ENCODE measurements at regions not wholly inside any gene's neighbourhood (a gene's known extent, or its start where the extent isn't known, plus 50 kb on each side); places are given as distances from the start of the nearest gene placed in this dataset.

DNA sequence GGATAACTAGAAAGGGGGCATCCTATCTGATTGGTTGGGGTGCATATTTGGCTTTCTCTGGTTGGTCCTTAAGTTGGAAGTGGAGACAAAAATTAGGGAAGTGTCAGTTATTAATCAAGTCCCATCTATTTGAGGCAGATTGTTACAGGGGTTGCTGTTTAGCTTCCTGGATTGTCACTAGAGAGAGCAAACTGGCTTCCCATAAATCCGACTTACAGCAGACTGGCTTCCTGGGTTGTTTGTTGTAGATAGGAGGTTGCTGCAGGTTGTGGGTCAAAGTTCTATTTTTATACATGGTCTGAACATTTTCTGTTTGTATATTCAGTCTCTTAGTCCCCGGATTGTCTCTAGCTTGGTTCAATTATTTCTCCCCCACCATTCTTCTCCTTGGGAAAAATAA is 106.1 kb upstream of the HABP2 start:
- no peak for DNase-seq

DNA sequence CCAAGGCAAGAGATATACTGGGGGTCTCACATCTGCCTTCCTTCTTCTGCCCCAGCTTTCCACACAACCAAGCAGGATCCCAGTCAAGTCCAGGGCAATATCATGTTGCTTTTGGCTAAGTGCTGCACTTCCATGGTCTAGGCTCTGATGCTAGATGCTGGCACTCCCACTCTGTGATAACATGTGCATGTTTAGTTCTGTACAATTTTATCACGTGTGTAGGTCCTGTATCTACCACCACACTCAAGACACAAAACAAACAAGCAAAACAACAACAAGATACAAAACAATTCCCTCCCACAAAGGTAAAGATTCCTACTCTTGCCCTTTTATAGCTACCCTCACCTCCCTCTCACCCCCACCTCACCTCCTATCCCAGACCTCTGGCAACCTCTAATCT is 105.6 kb upstream of the HABP2 start:
- no peak for DNase-seq

DNA sequence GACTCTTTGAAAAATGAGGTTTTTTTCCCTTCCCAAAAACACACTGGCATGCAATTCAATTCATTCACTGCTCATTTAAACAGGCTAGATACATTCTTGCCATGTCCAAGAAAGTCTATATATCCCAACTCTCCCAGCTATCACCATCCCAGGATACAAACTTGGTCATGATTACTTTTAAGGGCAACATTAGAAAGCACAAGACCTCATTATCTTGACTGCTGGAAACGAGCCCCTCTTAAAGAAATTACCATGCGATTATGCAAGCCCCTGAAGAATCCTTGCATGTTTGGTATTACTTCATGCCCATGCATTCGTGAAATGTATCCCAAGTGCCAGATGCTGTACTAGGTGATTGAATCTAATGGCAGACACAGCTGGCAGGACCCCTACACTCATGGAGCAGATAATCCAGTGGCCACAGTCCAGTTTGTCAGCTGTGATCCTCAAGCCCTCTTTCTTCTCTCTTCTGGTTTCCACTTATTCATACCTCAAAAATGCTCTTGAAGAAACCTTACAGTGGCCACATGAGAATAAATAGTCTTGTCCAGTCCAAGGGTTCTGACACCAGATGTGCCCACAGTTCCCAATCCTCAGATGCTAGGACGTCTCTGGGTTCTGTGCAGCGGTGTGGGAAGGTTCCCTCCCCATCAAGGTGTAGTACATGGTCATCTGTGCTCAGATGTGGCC is 103.7 kb upstream of the HABP2 start:
- no peak for DNase-seq

DNA sequence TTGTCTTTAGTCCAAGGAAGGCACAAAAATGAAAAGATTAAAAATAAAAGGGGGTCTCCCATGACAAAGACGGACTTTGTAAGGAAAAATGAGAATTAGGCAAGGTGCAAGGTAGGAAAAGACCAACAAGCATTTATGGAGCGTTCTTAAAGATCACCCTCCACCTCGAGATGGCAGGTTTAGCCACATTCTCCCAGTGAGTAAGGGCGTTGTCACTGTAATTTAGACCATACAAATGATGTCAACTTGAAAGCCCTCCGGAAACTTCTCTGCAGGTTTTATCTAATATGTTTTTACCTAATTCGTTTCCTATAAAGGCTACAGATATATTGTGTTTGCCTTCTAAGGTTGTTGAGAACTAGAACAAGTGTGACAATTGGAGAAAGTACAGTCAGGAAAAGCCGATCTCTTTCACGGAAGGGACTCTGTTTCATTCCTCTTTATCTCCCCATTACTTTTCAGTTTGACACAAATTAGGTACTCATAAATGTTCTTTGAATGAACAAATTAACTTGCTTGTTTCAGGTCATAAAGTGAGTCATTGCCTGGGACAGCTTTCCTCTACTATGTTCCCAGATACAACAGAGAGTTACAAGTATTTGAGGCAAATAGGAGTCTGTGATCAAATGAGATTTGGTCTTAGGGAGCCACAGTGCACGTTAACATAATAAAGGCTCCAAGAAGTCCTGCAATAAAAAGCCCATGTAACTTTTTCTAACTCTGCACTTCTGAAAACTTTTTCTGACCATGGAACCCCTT is 102.6 kb upstream of the HABP2 start:
- no peak for DNase-seq

DNA sequence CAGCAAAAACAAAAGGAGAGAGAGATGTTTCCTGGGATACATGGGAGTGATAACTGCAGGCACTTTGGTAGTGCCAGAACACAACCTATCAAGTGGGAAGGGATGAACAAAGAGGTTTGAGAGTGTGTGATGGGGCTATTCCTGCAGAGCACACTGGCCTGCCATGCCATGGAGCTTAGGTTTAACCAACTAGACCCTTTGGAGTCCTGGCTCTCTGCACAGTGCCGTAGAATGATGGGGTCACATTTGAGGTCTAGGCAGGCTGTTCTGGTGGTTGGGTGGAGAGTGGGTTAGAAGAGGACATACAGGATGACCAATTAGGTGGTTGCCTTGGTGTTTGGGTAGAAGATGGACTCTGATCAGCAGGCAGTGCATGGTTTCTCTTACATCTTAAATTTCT is 101.9 kb upstream of the HABP2 start:
- DNase-seq, result no peak

DNA sequence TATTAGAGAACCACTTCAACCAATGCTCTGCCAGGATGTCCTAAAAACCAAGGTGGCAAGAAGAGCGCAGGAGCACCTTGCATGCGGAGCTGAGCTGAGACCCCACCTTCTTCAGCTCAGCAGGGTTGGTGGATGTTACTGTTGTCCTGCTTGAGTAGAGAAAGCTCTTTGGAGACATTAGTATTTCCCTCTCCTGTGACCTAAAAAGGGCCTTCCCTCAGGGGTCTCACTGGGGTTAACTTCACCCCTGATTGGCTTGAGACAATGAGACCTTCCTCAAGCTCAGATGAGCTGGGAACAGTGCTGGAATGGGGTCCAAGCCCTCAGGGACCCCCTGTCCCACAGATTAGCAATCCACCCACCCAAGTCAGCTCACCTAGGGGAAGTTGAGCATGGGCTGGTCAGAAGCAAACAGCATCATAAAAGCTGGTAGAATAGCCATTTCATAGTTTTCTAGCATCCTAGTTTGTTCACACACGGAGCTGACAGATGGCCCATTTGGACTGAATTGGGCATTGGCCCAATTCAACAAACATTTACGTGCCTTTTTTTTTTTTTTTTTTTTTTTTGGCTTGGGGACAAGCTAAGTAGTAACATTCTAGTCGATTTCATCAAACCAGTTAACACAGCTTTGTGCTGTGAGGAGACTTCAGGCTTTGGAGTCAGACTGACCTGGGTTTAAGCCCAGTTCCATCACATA is 100.6 kb upstream of the HABP2 start:
- no peak for DNase-seq

DNA sequence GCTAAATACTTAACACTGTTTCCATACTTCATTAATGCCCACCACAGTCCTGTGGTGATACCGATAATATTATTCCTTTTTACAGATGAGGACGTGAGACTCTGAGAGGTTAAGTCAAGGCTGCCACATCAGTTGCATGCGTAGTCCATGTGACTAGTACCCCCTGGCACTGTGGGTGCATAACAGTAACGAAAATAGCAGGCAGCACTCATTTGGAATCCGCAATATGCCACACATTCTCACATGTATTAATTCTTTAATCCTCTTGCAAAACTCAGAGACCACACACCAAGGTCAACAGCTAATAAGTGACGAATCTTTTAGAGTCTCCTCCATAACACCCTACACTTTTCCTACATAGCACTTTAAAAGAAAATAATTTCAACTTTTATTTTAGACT is 99.5 kb upstream of the HABP2 start:
- DNase-seq, result no peak

DNA sequence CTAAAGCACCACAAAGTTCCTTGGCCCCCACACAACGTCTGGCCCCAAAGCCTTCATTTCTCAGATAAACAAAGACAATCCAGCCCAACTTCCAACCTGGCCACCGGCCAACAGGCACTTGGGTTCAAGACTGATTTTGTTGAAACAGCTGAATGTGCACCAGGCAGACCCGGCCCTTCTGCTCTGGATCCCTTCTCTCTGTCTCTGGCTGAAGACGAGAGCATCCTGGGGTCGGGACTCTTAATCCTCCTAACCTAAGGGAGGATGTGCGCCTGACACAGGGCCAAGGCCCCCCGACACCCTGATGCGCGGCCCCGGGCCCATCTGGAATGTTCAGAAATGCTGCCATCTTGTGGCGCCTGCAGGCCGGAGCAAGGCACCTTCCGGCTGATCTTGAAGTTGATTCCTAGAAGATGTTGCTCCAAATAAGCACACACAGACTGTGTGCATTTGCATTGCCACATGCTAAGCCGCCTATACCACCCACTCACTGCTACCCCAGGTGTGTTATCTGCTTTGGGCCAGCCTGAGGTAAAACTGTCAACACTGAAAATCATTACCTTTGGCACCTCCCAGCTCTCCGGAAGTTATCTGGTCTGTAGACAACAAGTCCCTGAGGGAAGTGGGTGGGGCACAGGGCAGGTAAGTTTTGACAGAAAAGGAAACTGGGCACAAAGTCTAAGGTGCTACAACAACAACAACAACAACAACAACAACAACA is 98.4 kb upstream of the HABP2 start:
- DNase-seq, result peak in 1 of 2 donors; percentile 35

DNA sequence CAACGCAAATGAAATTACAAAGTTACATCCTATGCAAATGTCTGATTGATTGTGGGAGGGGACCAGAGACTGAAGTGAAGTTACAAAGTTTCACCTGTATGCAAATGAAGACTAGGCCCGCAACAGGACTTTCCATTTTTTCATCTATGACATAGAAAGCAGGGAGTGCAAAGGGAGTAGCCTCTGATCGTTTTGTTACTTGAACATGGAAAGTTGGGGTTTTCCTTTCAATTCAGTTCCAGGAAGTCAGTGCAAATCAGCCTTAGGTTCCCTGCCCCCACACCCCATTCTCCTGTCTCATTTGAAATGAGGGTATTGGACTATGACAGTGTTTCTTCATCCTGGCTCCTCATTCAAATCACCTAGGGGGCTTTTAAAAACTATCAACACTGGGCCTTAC is 96.9 kb upstream of the HABP2 start:
- DNase-seq, result no peak

DNA sequence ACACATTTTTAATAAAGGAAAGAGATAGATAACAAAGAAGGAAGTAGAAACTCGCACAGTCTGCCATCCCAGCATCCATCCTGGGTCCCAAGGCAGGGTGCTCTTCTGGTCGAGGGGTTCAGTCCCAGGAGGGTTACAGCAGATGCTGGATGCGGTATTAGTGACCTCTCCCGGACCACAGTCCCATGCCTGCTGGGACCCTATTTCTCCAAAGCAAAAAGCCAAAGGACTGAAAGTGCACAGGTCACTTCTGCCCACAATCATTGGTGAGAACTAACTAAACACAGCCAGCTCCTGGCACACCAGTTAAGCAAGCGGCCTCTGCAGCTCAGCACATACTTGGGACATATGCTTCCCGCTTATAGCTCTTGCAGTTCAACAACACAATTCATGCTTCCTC is 96.1 kb upstream of the HABP2 start:
- DNase-seq, result no peak

DNA sequence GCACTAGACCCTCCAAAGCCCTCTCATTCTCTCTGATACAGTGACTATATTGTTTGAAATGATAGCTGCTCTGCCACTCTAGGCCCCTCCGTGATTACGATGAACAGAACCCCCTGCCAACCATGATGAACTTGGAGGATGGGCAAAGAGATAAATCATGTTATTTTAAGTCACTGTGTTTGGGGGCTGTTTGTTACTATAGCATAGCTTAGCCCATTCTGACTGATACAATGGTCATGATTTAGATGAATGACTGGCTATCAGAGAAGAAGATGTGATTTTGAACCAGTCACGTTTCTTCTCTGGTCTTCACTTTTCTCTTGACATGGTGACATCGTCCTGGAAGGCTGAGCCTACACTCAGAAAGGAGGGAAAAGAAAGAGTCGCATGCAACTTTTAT is 95.4 kb upstream of the HABP2 start:
- no peak for DNase-seq

DNA sequence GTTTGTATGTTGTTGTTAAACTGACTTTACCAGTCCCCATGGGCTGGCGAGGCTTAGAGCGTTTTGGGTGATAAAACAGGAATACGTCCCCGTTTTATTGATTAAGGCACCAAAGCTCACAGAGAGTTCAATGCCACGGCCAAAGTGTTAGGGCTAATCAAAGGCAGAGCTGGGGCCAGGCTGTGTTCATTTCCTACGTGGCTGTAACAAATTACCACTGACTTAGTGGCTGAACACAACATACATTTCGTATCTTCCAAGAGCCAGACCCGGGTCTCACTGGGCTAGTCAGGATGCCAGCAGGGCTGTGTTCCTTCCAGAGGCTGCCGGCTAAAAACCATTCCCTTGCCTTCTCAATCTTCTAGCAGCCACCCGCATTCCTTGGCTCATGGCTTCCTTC is 94.4 kb upstream of the HABP2 start:
- no peak for DNase-seq

DNA sequence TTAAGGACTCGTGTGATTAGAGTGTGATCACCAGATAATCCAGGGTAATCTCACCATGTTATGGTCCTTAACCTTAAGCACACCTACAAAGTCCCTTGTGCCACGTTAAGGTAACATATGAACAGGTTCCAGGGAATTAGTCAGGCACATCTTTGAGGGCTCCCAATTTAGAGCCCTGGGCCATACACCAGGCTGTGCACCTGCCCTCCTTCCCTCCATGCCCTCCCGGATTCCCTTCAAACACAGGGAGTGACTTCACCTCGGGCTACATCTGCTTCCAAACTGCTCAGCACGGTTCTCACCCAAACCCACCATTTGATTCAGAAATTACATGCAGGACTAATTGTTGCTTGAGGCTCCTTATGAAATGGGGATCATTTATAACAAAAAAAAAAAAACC is 93.9 kb upstream of the HABP2 start:
- DNase-seq, result no peak

DNA sequence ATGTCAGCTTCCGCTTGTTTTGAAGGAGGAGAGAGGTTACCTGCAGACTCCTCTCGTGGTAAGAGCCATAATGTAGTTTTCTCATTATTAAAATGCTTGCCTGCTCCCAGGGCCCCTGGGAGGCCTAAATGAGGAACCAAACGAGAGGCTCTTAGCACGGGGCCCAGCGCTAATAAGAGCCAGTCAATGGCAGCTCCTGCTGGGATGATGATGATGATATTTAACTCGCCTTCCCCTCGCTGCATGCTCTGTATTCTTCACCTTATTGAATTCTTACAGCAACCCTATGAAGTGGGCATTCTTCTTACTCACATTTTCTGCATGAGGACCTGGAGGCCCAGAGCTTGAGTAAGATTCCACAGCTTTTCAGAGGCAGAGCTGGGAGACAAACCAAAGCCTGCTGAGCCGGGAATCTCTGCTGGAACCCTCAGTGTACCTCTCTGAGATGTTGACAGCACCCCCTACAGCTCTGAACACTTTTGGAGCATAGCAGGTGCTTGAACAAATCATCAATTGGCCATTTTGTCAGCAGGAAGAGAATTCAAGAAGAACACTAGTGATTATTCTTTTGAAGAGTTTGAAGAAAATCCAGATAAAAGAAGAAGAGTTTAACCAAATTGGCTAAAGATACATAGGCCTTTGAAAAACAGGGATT is 93.1 kb upstream of the HABP2 start:
- no peak for DNase-seq

DNA sequence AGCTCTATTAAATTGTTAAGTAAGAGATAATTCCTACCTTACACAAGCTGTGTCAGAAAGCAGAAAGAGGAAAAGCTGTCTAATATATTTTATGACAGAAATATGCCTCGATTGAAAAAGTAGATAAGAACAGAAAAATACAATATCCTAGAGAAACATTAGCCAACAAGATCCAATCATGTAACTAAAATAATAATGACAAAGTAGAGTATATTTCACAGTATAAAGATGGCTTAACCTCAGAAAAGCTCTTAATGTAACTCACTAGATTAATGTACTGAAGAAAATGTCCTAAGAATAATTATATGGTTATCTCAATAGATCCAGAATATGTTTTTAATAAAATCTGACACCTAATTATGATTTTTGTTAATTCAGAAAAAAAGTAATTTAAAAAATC is 89.8 kb upstream of the HABP2 start:
- no peak for DNase-seq

DNA sequence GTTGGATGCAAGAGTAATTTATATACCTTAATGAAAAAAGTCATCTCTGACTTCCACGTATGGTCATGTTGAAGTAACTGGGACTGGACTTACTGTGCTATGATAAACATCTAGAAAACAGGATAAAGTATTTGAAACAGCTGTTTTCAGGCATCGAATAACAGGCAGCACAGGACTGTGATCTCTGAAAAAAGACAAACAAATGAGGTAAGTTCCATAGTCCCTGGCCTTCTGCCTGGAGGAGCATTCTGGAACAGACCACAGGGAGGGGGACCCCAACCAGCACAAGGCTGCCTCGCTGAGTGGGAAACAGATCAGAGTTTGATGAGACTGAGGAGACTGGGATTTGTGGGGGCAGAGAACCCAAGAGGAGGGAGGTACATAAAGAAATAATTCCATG is 89.1 kb upstream of the HABP2 start:
- DNase-seq, result no peak

DNA sequence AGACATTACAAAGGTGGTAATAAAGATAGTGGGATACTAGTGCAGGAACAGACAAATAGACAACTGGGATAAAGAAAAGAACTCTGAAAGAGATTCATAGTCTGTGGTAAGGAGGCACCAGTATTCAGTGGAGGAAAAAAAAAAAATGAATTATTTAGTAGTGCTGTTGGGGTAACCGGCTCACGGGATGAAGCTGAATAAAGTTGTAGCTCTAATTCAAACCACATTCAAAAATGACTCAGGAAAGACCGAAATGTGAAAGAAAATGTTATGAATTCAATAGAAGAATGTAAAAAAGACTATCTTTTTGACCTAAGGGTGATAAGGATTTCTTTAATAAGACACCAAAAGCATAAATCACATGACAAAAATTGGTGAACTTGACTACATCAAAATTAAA is 83.1 kb upstream of the HABP2 start:
- DNase-seq, result no peak

DNA sequence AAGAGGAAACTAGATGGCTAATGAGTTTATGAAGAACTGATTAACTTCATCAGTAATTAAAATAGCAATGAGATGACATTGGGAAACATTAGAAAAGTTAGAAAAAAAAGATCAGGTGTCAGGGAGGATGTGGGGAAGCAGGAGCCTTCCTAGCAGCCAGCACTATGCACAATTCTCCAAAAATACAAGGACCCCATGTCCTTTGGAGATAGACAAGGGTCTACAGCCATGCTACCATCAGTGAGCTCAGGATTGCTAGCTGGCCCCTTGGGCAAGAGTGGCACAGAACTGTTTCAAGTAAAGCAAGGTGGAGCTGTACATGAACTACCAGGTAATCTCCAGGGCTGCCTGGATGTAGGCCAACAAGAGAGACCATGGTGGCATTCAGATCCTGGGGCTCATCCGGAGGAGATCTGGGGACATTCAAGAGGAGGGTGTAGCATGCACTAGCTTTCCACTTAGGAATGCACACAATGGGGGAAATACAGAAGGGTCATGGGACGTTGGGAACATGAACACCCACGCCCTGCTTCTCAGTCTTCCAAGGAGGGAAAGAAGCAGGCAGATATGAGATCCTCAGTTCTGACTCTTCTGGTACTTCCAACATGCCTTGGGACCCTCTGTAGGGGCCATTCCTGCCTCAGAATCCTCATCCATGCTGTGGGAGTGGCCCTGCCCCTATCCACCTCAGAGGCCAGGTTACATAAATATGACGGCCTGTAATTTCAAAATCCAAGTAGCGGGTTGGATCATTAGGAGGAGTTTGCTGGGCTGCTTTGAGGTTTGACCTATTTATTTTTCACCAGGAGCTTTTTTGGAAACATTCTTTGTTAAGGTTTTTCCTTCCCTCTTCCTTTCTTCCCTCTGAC is 82.2 kb upstream of the HABP2 start:
- no peak for DNase-seq

DNA sequence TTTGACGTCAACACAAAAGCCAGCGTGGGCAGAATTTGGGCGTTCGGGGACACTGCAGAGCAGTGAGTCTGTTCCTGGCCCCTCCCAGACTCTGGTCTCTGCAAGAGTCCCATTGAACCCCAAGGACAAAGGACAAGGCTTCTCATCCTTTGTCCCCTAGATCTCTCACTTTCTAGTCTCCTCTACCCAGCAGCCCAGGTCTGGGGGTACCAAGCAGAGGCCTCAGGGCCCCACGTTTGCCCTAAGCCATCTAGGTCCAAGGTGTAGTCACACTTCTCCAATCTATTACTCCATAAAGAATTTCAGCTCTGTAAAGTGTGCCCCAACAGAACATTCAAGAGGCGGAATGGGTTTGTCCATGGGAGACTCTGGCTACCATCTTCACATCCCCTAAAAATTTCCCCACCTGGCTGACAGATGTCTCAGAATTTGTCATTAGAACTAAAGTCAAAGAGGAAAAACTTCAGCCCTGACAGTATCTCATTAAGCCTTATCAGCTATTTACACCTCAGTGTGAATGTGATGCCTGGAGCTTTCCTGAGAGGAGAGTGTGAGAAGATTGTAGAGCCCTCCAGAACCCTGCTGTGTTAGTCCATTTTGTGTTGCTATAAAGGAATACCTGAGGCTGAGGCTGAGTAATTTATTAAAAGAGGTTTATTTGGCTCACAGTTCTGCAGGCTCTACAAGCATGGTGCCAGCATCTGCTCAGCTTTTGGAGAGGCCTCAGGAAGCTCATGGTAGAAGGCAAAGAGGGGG is 81.4 kb upstream of the HABP2 start:
- DNase-seq, result no peak

DNA sequence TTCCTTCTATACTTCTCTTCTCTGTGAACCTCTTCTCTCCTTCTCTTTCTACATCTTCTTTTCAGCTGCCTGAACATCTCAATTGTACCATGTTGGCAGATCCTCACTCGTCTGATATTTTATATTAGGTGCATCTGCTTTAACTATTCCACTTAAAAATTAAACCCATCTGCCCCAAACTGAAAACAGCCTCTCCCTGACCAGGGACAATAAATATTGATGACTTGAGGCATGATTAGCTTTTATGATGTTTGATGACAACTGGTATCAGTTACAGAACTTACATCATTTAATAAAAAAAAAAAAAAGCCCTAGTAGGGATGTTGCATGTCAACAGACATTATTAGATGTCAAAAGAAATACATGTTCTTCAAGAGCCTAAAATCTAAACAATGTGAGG is 79.8 kb upstream of the HABP2 start:
- DNase-seq, result no peak

DNA sequence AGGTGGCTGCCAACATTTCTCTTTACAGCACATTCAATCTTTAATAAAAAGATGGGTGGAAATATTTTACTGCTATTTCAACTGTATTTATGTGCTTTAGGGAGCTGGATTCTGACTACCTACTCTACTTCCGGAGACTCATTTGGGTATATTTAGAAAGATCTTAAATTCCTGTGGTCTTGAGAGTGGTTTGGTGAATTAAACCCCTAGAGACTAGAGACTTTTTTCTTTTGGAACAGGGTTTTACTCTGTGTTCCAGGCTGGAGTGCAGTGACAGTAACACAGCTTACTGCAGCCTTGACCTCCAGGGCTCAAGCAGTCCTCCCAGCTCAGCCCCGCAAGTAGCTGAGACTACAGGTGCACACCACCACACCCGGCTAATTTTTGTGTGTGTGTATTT is 79.0 kb upstream of the HABP2 start:
- DNase-seq, result no peak

Data from stimulated activated CD4-positive, alpha-beta T cell treated with anti-CD3 and anti-CD28 coated beads, Interleukin-2, amount 100 ng/mL, for 24 hours (primary cell).